SU-DHL-6 (cell line): ENCODE measurements at regions not wholly inside any gene's neighbourhood (a gene's known extent, or its start where the extent isn't known, plus 50 kb on each side); places are given as distances from the start of the nearest gene placed in this dataset.

Experiments
- EZH2phosphoT487 ChIP-seq: fragments of 200-600 bp; sonication (generic), shearing (Covaris generic); conservative IDR thresholded peaks from 2 replicates; pipeline ENCODE4 v1.6.1; 2018; ENCODE audit warnings: mild to moderate bottlenecking, antibody characterized with exemption, low read length, moderate library complexity, mixed read lengths
- TF ChIP-seq, protein P1 (sequence below): fragments of 200-600 bp; sonication (generic); IDR thresholded peaks from one replicate; pipeline ENCODE4 v1.5.1; 2017; ENCODE audit warnings: antibody characterized with exemption, mild to moderate bottlenecking, low read length, moderate library complexity; ENCODE audit not compliant: insufficient read depth, poor library complexity, severe bottlenecking

DNA sequence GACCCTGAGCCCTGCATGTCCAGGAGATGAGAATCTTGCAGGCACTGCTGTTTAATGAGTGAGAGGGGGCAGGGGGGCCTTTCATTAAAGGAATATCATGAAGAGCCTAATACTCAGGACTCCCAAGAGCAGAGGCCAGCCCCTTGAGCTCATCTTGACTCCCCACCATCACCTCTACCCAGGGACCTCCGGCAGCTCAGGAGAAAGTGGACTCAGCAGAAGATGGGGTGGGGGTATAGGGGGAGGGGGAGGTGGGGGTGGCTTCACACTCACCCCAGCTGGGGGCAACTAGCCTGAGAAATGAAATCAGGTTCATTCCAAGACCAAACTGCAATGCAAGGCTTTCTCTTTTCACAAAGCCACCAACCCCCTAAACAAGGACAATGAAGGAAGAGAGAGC lies 575.6 kb upstream of the MKI67 start:
- TF ChIP-seq, protein P1, sequence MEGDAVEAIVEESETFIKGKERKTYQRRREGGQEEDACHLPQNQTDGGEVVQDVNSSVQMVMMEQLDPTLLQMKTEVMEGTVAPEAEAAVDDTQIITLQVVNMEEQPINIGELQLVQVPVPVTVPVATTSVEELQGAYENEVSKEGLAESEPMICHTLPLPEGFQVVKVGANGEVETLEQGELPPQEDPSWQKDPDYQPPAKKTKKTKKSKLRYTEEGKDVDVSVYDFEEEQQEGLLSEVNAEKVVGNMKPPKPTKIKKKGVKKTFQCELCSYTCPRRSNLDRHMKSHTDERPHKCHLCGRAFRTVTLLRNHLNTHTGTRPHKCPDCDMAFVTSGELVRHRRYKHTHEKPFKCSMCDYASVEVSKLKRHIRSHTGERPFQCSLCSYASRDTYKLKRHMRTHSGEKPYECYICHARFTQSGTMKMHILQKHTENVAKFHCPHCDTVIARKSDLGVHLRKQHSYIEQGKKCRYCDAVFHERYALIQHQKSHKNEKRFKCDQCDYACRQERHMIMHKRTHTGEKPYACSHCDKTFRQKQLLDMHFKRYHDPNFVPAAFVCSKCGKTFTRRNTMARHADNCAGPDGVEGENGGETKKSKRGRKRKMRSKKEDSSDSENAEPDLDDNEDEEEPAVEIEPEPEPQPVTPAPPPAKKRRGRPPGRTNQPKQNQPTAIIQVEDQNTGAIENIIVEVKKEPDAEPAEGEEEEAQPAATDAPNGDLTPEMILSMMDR = no peak
- TF ChIP-seq EZH2phosphoT487 = no peak
